Nephron (organoid): ENCODE measurements at regions not wholly inside any gene's neighbourhood (a gene's known extent, or its start where the extent isn't known, plus 50 kb on each side); places are given as distances from the start of the nearest gene placed in this dataset.

Experiments used
- H3K27ac Mint-ChIP-seq, 3 experiments: 2 replicates each; pipeline ENCODE4 v1.8.0; 2020; ENCODE audit warnings: mixed read lengths in 3 of 3, mild to moderate bottlenecking in 2 of 3, moderate library complexity in 1 of 3
- H3K27me3 Mint-ChIP-seq: 2 replicates; pipeline ENCODE4 v1.8.0; 2021; ENCODE audit warnings: low read depth, mild to moderate bottlenecking, moderate library complexity, mixed read lengths
- H3K36me3 Mint-ChIP-seq: 2 replicates; pipeline ENCODE4 v1.8.0; 2020; ENCODE audit warnings: low read depth, mixed read lengths
- H3K4me1 Mint-ChIP-seq: 2 replicates; pipeline ENCODE4 v1.8.0; 2020; ENCODE audit warnings: mixed read lengths
- H3K4me3 Mint-ChIP-seq, 3 experiments: 2 replicates each; pipeline ENCODE4 v1.8.0; 2020; ENCODE audit warnings: mild to moderate bottlenecking in 3 of 3, mixed read lengths in 3 of 3, moderate library complexity in 2 of 3
- H3K9me3 Mint-ChIP-seq: 2 replicates; pipeline ENCODE4 v1.8.0; 2020; ENCODE audit warnings: mixed read lengths
- CTCF ChIP-seq, 3 experiments: fragments of 200-600 bp; sonication (generic); IDR thresholded peaks; one replicate each; pipeline ENCODE4 v1.5.0; 2021; ENCODE audit warnings: antibody characterized with exemption in 3 of 3; ENCODE audit not compliant: unreplicated experiment in 3 of 3

- Mint-ChIP-seq H3K36me3 (peaks cover 10% of the 10 kb centered on the region), H3K27me3 (peaks cover 69% of the 10 kb centered on the region), H3K27ac (no peak overlapping the region), H3K4me3 (peak overlapping the region; percentile 70 to 82 (median 79)), H3K9me3 (peaks cover 11% of the 10 kb centered on the region), H3K4me1 (peaks cover 10% of the 10 kb centered on the region)
- TF ChIP-seq CTCF (IDR thresholded peaks at IDR 0.05; ENCODE audit: unreplicated experiment in 3 of 3): no peak
These were observed 93.6 kb upstream of the SMYD2 start for GRCh38 chr1:214187121-214187900.

- Mint-ChIP-seq H3K9me3 (peaks cover 6% of the 10 kb centered on the region), H3K4me3 (peak overlapping the region; percentile 33 to 71 (median 40)), H3K4me1 (peaks cover 10% of the 10 kb centered on the region), H3K27me3 (peaks cover 70% of the 10 kb centered on the region), H3K36me3 (peaks cover 7% of the 10 kb centered on the region), H3K27ac (no peak overlapping the region)
- no peak for TF ChIP-seq CTCF (IDR thresholded peaks at IDR 0.05; ENCODE audit: unreplicated experiment in 3 of 3)
These were observed 93.0 kb upstream of the SMYD2 start for GRCh38 chr1:214187933-214188332.

- Mint-ChIP-seq H3K27ac (no peak overlapping the region), H3K4me1 (peaks cover 10% of the 10 kb centered on the region), H3K4me3 (peak overlapping the region in 1 of 3 experiments; percentile 7), H3K9me3 (peaks cover under 1% of the 10 kb centered on the region), H3K27me3 (peaks cover 72% of the 10 kb centered on the region), H3K36me3 (peaks cover 1% of the 10 kb centered on the region)
- no peak for TF ChIP-seq CTCF (IDR thresholded peaks at IDR 0.05; ENCODE audit: unreplicated experiment in 3 of 3)
These were observed 92.1 kb upstream of the SMYD2 start for GRCh38 chr1:214188835-214189234.

GRCh38 chr1:214192825-214193643 lies 87.9 kb upstream of the SMYD2 start:
- Mint-ChIP-seq H3K27ac (no peak overlapping the region), H3K4me1 (no peaks in the 10 kb centered on the region), H3K27me3 (peaks cover 40% of the 10 kb centered on the region), H3K9me3 (no peaks in the 10 kb centered on the region), H3K36me3 (no peaks in the 10 kb centered on the region), H3K4me3 (no peak overlapping the region)
- TF ChIP-seq CTCF (IDR thresholded peaks at IDR 0.05; ENCODE audit: unreplicated experiment in 3 of 3): no peak

- Mint-ChIP-seq H3K36me3 (no peaks in the 10 kb centered on the region), H3K9me3 (no peaks in the 10 kb centered on the region), H3K4me1 (no peaks in the 10 kb centered on the region), H3K27ac (no peak overlapping the region), H3K27me3 (peaks cover 34% of the 10 kb centered on the region), H3K4me3 (no peak overlapping the region)
- TF ChIP-seq CTCF (IDR thresholded peaks at IDR 0.05; ENCODE audit: unreplicated experiment in 3 of 3): no peak
These were observed 87.3 kb upstream of the SMYD2 start for GRCh38 chr1:214193691-214194090.
